ENCODE measurements at regions not wholly inside any gene's neighbourhood (a gene's known extent, or its start where the extent isn't known, plus 50 kb on each side); places are given as distances from the start of the nearest gene placed in this dataset.

DNA sequence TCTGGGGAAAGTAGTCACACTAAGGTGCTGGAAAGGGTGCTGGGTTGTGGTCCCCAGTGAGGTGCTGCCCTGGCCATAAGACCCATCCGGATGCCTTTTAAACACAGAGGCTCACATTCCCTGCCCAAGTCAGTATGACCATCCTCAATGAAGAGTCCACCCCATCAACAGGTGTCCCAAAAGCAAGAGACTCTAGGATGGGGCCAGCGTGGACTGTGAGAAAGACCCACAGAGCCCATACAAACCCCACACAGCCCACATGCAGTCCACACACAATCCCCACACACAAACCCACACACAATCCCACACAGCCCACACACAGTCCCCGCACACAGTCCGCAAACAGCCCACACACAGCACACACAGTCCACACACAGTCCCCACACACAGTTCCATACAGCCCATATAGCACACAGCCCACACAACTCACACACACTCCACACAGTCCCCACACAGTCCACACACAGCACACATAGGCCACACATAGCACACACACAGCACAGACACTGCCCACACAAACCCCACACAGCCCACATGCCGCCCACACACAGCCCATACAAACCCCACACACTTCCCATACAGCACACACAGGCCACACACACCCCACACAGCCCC is 241.4 kb upstream of the SALL3 start:
- ATAC-seq (no peak), FAIRE-seq (no peak), DNase-seq (ENCODE audit: low spot score) (no peak)
- TF ChIP-seq ZNF354B (CRISPR knock-in tag; IDR thresholded peaks at IDR 0.05) (no peak), ZNF296 (CRISPR knock-in tag; conservative IDR thresholded peaks at IDR 0.05) (no peak), ZNF792 (CRISPR knock-in tag; IDR thresholded peaks at IDR 0.05) (no peak), RORA (CRISPR knock-in tag; IDR thresholded peaks at IDR 0.05) (no peak), KLF6 (CRISPR knock-in tag; IDR thresholded peaks at IDR 0.05) (no peak), NR2F2 (IDR thresholded peaks at IDR 0.05; ENCODE audit: borderline replicate concordance, low read depth) (no peak), HNRNPL (IDR thresholded peaks at IDR 0.05; ENCODE audit: low read depth, low read length) (no peak), NAIF1 (CRISPR knock-in tag; IDR thresholded peaks at IDR 0.05; ENCODE audit: borderline replicate concordance) (no peak), PAWR (CRISPR knock-in tag; IDR thresholded peaks at IDR 0.05; ENCODE audit: borderline replicate concordance) (no peak), POLR2G (IDR thresholded peaks at IDR 0.05; ENCODE audit: low read depth, low read length) (no peak), HMGA1 (CRISPR knock-in tag; conservative IDR thresholded peaks at IDR 0.05) (no peak), ZNF260 (CRISPR knock-in tag; IDR thresholded peaks at IDR 0.05; ENCODE audit: borderline replicate concordance, low read depth) (no peak)
- TF ChIP-seq, protein P1, sequence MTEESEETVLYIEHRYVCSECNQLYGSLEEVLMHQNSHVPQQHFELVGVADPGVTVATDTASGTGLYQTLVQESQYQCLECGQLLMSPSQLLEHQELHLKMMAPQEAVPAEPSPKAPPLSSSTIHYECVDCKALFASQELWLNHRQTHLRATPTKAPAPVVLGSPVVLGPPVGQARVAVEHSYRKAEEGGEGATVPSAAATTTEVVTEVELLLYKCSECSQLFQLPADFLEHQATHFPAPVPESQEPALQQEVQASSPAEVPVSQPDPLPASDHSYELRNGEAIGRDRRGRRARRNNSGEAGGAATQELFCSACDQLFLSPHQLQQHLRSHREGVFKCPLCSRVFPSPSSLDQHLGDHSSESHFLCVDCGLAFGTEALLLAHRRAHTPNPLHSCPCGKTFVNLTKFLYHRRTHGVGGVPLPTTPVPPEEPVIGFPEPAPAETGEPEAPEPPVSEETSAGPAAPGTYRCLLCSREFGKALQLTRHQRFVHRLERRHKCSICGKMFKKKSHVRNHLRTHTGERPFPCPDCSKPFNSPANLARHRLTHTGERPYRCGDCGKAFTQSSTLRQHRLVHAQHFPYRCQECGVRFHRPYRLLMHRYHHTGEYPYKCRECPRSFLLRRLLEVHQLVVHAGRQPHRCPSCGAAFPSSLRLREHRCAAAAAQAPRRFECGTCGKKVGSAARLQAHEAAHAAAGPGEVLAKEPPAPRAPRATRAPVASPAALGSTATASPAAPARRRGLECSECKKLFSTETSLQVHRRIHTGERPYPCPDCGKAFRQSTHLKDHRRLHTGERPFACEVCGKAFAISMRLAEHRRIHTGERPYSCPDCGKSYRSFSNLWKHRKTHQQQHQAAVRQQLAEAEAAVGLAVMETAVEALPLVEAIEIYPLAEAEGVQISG (CRISPR knock-in tag; IDR thresholded peaks at IDR 0.05): no peak
- TF ChIP-seq, protein P2, sequence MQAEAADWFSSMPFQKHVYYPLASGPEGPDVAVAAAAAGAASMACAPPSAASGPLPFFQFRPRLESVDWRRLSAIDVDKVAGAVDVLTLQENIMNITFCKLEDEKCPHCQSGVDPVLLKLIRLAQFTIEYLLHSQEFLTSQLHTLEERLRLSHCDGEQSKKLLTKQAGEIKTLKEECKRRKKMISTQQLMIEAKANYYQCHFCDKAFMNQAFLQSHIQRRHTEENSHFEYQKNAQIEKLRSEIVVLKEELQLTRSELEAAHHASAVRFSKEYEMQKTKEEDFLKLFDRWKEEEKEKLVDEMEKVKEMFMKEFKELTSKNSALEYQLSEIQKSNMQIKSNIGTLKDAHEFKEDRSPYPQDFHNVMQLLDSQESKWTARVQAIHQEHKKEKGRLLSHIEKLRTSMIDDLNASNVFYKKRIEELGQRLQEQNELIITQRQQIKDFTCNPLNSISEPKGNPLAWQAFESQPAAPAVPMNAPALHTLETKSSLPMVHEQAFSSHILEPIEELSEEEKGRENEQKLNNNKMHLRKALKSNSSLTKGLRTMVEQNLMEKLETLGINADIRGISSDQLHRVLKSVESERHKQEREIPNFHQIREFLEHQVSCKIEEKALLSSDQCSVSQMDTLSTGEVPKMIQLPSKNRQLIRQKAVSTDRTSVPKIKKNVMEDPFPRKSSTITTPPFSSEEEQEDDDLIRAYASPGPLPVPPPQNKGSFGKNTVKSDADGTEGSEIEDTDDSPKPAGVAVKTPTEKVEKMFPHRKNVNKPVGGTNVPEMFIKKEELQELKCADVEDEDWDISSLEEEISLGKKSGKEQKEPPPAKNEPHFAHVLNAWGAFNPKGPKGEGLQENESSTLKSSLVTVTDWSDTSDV (CRISPR knock-in tag; IDR thresholded peaks at IDR 0.05): no peak
- TF ChIP-seq, protein P3, sequence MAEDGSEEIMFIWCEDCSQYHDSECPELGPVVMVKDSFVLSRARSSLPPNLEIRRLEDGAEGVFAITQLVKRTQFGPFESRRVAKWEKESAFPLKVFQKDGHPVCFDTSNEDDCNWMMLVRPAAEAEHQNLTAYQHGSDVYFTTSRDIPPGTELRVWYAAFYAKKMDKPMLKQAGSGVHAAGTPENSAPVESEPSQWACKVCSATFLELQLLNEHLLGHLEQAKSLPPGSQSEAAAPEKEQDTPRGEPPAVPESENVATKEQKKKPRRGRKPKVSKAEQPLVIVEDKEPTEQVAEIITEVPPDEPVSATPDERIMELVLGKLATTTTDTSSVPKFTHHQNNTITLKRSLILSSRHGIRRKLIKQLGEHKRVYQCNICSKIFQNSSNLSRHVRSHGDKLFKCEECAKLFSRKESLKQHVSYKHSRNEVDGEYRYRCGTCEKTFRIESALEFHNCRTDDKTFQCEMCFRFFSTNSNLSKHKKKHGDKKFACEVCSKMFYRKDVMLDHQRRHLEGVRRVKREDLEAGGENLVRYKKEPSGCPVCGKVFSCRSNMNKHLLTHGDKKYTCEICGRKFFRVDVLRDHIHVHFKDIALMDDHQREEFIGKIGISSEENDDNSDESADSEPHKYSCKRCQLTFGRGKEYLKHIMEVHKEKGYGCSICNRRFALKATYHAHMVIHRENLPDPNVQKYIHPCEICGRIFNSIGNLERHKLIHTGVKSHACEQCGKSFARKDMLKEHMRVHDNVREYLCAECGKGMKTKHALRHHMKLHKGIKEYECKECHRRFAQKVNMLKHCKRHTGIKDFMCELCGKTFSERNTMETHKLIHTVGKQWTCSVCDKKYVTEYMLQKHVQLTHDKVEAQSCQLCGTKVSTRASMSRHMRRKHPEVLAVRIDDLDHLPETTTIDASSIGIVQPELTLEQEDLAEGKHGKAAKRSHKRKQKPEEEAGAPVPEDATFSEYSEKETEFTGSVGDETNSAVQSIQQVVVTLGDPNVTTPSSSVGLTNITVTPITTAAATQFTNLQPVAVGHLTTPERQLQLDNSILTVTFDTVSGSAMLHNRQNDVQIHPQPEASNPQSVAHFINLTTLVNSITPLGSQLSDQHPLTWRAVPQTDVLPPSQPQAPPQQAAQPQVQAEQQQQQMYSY (CRISPR knock-in tag; IDR thresholded peaks at IDR 0.05): no peak
- Histone ChIP-seq H3K4me3 (replicated peaks in 1 of 3; ENCODE audit: insufficient read depth in 1 of 3, low read depth in 2 of 3, low read length in 3 of 3) (no peak overlapping the region), H3K4me1 (ENCODE audit: insufficient read depth, low read length) (no peaks in the 10 kb centered on the region), H2AFZ (ENCODE audit: low read length) (no peak overlapping the region), H3K9me3 (ENCODE audit: low read length) (no peaks in the 10 kb centered on the region), H3K79me2 (ENCODE audit: insufficient read depth, low read length) (no peaks in the 10 kb centered on the region), H3K27me3 (ENCODE audit: control insufficient read depth in 1 of 2, insufficient read depth in 2 of 2, low read length in 2 of 2) (peaks cover 0 to 36% of the 10 kb centered on the region in 2 experiments; a peak in 2 of 5 replicates), H3K36me3 (replicated peaks in 1 of 2; ENCODE audit: control insufficient read depth in 1 of 2, insufficient read depth in 2 of 2, low read length in 2 of 2) (no peaks in the 10 kb centered on the region), H3K4me2 (ENCODE audit: low read depth, low read length) (no peak overlapping the region), H3K9ac (ENCODE audit: insufficient read depth, low read depth, low read length) (no peak overlapping the region), H4K20me1 (ENCODE audit: insufficient read depth, low read length) (no peaks in the 10 kb centered on the region), H3K27ac (ENCODE audit: extremely low read length, insufficient read depth, low read length) (no peak overlapping the region)
- intact Hi-C loops (cut with micrococcal nuclease; ENCODE audit: unreplicated experiment): no loop called here
- in situ Hi-C loops (cut with HindIII; ENCODE audit: extremely low pct_ligation_motif_present, low pct_unique_long_range_greater_than_20kb): no loop called here
- CTCF ChIA-PET (ENCODE audit: low intra/inter-chr PET ratio, low total read pairs): no interaction called here
- WGBS (ENCODE audit: low lambda C conversion rate): 48% methylated on average over 3 of the region's 5 CpGs
- BruUV-seq (replicated peaks): no TSS peak
- POLR2A ChIA-PET: no interaction called here

Measured in HepG2 (cell line).